Esophagus squamous epithelium (tissue), 4 donors: ENCODE measurements at regions not wholly inside any gene's neighbourhood (a gene's known extent, or its start where the extent isn't known, plus 50 kb on each side); places are given as distances from the start of the nearest gene placed in this dataset.

ENCODE experiments used
- CTCF ChIP-seq, 6 experiments: fragments of 450-650 bp in 4 of 6; fragments of 200-600 bp in 2 of 6; sonication (generic) in 2 of 6; IDR thresholded peaks; one replicate each; pipeline ENCODE4 v1.5.1; 2016 to 2019; ENCODE audit warnings: antibody characterized with exemption in 6 of 6, mild to moderate bottlenecking in 4 of 6, moderate library complexity in 4 of 6
- POLR2A ChIP-seq, 4 donors: fragments of 450-650 bp; IDR thresholded peaks; one replicate each; pipeline ENCODE4 v1.6.1; 2017; ENCODE audit warnings: antibody characterized with exemption in 4 of 4, mild to moderate bottlenecking in 4 of 4, moderate library complexity in 3 of 4

- TF ChIP-seq CTCF (IDR thresholded peaks at IDR 0.05) (no peak), POLR2A (IDR thresholded peaks at IDR 0.05) (no peak)
Observed at GRCh38 chr1:209057901-209058300, 525.6 kb upstream of the CAMK1G start.
